Astrocyte (in vitro differentiated cells and primary cell): ENCODE measurements at regions not wholly inside any gene's neighbourhood (a gene's known extent, or its start where the extent isn't known, plus 50 kb on each side); places are given as distances from the start of the nearest gene placed in this dataset.

Source experiments
- DNase-seq: peaks from one replicate; pipeline ENCODE4 v3.0.0-alpha.2; 2010; ENCODE audit warnings: low read depth
- FAIRE-seq: peaks from 2 replicates; lab custom pipeline; 2011; peaks lifted over from hg19 to GRCh38; lab: Jason Lieb, UNC
- H2AFZ ChIP-seq: 2 replicates; pipeline ENCODE4 v1.6.0; 2012; ENCODE audit warnings: low read depth, low read length, inconsistent platforms
- H3K27ac ChIP-seq: 2 replicates; pipeline ENCODE4 v1.5.1; 2011; ENCODE audit warnings: low read depth, low read length, inconsistent platforms
- H3K27me3 ChIP-seq: 2 replicates; pipeline ENCODE4 v1.6.0; 2011; ENCODE audit warnings: low read length, inconsistent platforms; ENCODE audit not compliant: insufficient read depth
- H3K36me3 ChIP-seq: 2 replicates; pipeline ENCODE4 v1.5.1; 2011; ENCODE audit warnings: low read length, inconsistent platforms; ENCODE audit not compliant: insufficient read depth
- H3K4me1 ChIP-seq: 2 replicates; pipeline ENCODE4 v1.5.1; 2011; ENCODE audit warnings: low read length, inconsistent platforms; ENCODE audit not compliant: insufficient read depth
- H3K4me2 ChIP-seq: 2 replicates; pipeline ENCODE4 v1.6.0; 2012; ENCODE audit warnings: low read length, inconsistent platforms
- H3K4me3 ChIP-seq: 2 replicates; pipeline ENCODE4 v1.5.1; 2011; ENCODE audit warnings: low read depth, mild to moderate bottlenecking, low read length, inconsistent platforms; ENCODE audit not compliant: insufficient read depth
- H3K79me2 ChIP-seq: 2 replicates; pipeline ENCODE4 v1.6.0; 2012; ENCODE audit warnings: mild to moderate bottlenecking, low read length, inconsistent platforms; ENCODE audit not compliant: insufficient read depth
- H3K9ac ChIP-seq: 2 replicates; pipeline ENCODE4 v1.6.0; 2012; ENCODE audit warnings: mild to moderate bottlenecking, low read length, inconsistent platforms
- H3K9me3 ChIP-seq: 2 replicates; pipeline ENCODE4 v1.5.1; 2012; ENCODE audit warnings: low read depth, mild to moderate bottlenecking, low read length, inconsistent platforms; ENCODE audit not compliant: insufficient read depth
- H4K20me1 ChIP-seq: 2 replicates; pipeline ENCODE4 v1.6.0; 2012; ENCODE audit warnings: low read length, inconsistent platforms; ENCODE audit not compliant: insufficient read depth
- H3K27ac Mint-ChIP-seq: one replicate; pipeline ENCODE4 v1.8.0; 2021; ENCODE audit warnings: mild to moderate bottlenecking, mixed read lengths; ENCODE audit not compliant: unreplicated experiment
- H3K27me3 Mint-ChIP-seq: one replicate; pipeline ENCODE4 v1.8.0; 2021; ENCODE audit warnings: low read depth, mixed read lengths; ENCODE audit not compliant: unreplicated experiment
- H3K36me3 Mint-ChIP-seq: one replicate; pipeline ENCODE4 v1.8.0; 2021; ENCODE audit warnings: low read depth, mixed read lengths; ENCODE audit not compliant: unreplicated experiment
- H3K4me1 Mint-ChIP-seq: one replicate; pipeline ENCODE4 v1.8.0; 2021; ENCODE audit warnings: low read depth, mixed read lengths; ENCODE audit not compliant: unreplicated experiment
- H3K4me3 Mint-ChIP-seq: one replicate; pipeline ENCODE4 v1.8.0; 2021; ENCODE audit warnings: mild to moderate bottlenecking, moderate library complexity, mixed read lengths; ENCODE audit not compliant: unreplicated experiment
- H3K9me3 Mint-ChIP-seq: one replicate; pipeline ENCODE4 v1.8.0; 2021; ENCODE audit warnings: mild to moderate bottlenecking, mixed read lengths; ENCODE audit not compliant: unreplicated experiment
- EZH2 ChIP-seq: IDR thresholded peaks from 2 replicates; pipeline ENCODE4 v1.6.1; 2012; ENCODE audit warnings: mild to moderate bottlenecking, low read length, inconsistent platforms; ENCODE audit not compliant: insufficient read depth
- TF ChIP-seq, protein P1 (sequence below): IDR thresholded peaks from 2 replicates; pipeline ENCODE4 v1.5.1; 2011; ENCODE audit warnings: low read depth, mild to moderate bottlenecking, inconsistent platforms, low read length, moderate library complexity; ENCODE audit not compliant: insufficient read depth

DNA sequence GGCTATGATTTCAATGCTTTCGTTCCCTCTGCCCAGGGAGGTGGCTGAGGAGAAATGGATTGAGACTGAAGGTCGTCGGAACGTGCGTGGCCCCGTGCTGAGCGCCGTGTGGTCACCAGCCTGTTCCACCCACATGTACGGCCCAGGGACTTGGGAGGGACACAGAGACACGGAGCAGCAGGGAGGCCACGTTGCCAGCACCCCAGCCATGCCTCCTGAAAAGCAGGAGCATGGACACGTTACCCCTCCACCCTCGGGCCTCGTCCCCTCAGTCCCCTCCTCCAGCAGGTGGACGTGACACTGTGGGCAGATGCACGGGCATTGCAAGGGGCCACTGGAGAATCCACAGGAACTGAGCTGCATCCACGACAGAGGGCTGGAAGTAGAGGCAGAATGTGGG is 133.1 kb upstream of the CST7 start:
- no peak for FAIRE-seq
- no peak overlapping the region for H3K4me3 Mint-ChIP-seq

DNA sequence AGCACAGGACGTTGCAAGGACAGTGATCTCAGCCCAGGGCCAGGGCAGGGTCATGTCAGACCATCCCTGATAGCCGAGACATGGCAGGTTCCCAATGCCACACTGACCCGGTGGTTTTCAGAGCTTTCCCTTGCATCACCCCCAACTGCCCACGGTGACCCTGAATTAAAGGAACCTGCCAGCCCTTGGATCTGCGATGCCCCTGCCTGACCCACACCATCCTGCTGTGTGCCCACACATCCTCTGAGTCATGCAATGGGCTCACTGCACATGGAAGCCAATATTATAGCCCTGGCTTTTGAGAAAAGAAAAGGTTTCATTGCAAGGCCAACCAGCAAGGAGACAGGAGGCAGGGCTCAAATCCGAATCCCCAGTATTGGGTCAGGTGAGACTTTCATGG is 132.6 kb upstream of the CST7 start:
- no peaks in the 10 kb centered on the region for H3K4me1 ChIP-seq
- H3K4me2 ChIP-seq = no peak overlapping the region
- no peaks in the 10 kb centered on the region for H3K9me3 ChIP-seq
- Mint-ChIP-seq H3K4me1 (peaks cover 3% of the 10 kb centered on the region), H3K9me3 (peaks cover 3% of the 10 kb centered on the region), H3K27ac (no peak overlapping the region), H3K4me3 (no peak overlapping the region), H3K27me3 (peaks cover 33% of the 10 kb centered on the region), H3K36me3 (no peaks in the 10 kb centered on the region)
- no peaks in the 10 kb centered on the region for H3K27me3 ChIP-seq
- no peaks in the 10 kb centered on the region for H3K36me3 ChIP-seq
- H3K9ac ChIP-seq = no peak overlapping the region
- DNase-seq (no peak), FAIRE-seq (no peak)
- H3K79me2 ChIP-seq = no peaks in the 10 kb centered on the region
- TF ChIP-seq, protein P1, sequence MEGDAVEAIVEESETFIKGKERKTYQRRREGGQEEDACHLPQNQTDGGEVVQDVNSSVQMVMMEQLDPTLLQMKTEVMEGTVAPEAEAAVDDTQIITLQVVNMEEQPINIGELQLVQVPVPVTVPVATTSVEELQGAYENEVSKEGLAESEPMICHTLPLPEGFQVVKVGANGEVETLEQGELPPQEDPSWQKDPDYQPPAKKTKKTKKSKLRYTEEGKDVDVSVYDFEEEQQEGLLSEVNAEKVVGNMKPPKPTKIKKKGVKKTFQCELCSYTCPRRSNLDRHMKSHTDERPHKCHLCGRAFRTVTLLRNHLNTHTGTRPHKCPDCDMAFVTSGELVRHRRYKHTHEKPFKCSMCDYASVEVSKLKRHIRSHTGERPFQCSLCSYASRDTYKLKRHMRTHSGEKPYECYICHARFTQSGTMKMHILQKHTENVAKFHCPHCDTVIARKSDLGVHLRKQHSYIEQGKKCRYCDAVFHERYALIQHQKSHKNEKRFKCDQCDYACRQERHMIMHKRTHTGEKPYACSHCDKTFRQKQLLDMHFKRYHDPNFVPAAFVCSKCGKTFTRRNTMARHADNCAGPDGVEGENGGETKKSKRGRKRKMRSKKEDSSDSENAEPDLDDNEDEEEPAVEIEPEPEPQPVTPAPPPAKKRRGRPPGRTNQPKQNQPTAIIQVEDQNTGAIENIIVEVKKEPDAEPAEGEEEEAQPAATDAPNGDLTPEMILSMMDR = no peak
- TF ChIP-seq EZH2 = no peak
- H4K20me1 ChIP-seq = no peaks in the 10 kb centered on the region
- no peak overlapping the region for H3K4me3 ChIP-seq
- H2AFZ ChIP-seq = no peak overlapping the region
- no peak overlapping the region for H3K27ac ChIP-seq

More for the DNA sequence above, 133.1 kb upstream of the CST7 start:
- Mint-ChIP-seq H3K4me1 (peaks cover 3% of the 10 kb centered on the region), H3K27ac (no peak overlapping the region), H3K36me3 (no peaks in the 10 kb centered on the region), H3K27me3 (peaks cover 33% of the 10 kb centered on the region), H3K9me3 (peaks cover 3% of the 10 kb centered on the region)
- Histone ChIP-seq H3K9ac (no peak overlapping the region), H3K9me3 (no peaks in the 10 kb centered on the region), H3K4me2 (no peak overlapping the region), H3K27me3 (no peaks in the 10 kb centered on the region), H2AFZ (no peak overlapping the region), H3K27ac (no peak overlapping the region), H4K20me1 (no peaks in the 10 kb centered on the region), H3K36me3 (no peaks in the 10 kb centered on the region), H3K79me2 (no peaks in the 10 kb centered on the region), H3K4me3 (no peak overlapping the region), H3K4me1 (no peaks in the 10 kb centered on the region)
- DNase-seq = no peak
- TF ChIP-seq, protein P1 = no peak
- no peak for TF ChIP-seq EZH2

- Mint-ChIP-seq H3K36me3 (no peaks in the 10 kb centered on the region), H3K27me3 (peaks cover 36% of the 10 kb centered on the region), H3K4me1 (peaks cover 3% of the 10 kb centered on the region), H3K27ac (no peak overlapping the region), H3K9me3 (peaks cover 3% of the 10 kb centered on the region), H3K4me3 (no peak overlapping the region)
- H3K4me2 ChIP-seq = no peak overlapping the region
- H2AFZ ChIP-seq = no peak overlapping the region
- DNase-seq (no peak), FAIRE-seq (no peak)
- no peaks in the 10 kb centered on the region for H4K20me1 ChIP-seq
- no peak overlapping the region for H3K27ac ChIP-seq
- no peaks in the 10 kb centered on the region for H3K36me3 ChIP-seq
- no peak overlapping the region for H3K9ac ChIP-seq
- no peaks in the 10 kb centered on the region for H3K9me3 ChIP-seq
- no peak for TF ChIP-seq EZH2
- TF ChIP-seq, protein P1 = no peak
- no peaks in the 10 kb centered on the region for H3K79me2 ChIP-seq
- H3K4me1 ChIP-seq = no peaks in the 10 kb centered on the region
- no peaks in the 10 kb centered on the region for H3K27me3 ChIP-seq
- no peak overlapping the region for H3K4me3 ChIP-seq
Observed at GRCh38 chr20:24816907-24817306, 132.2 kb upstream of the CST7 start.
